H1 (cell line): ENCODE measurements at regions not wholly inside any gene's neighbourhood (a gene's known extent, or its start where the extent isn't known, plus 50 kb on each side); places are given as distances from the start of the nearest gene placed in this dataset.
A peak's percentile ranks its signal among the peaks of the same experiment; 100 is the strongest.
"Not testable (repeated sequence)": the region's sequence is repeated elsewhere in the genome, so short reads cannot be mapped to it uniquely, and the experiment has no call there.

Experiments
- CTCF ChIA-PET: fragments of 300-600 bp; sonication (Branson Sonifier 250); formaldehyde crosslinking; loops from one replicate; lab custom pipeline; 2021; ENCODE audit not compliant: partially characterized antibody; lab: Charles Lee
- POLR2A ChIA-PET: fragments of 300-600 bp; sonication (Branson Sonifier 250); formaldehyde crosslinking; loops from one replicate; lab custom pipeline; 2021; ENCODE audit warnings: inconsistent platforms; ENCODE audit not compliant: partially characterized antibody; lab: Charles Lee
- DNase-seq, 2 experiments: peaks; one replicate each; pipeline versions ENCODE4 v3.0.0 to v3.0.0-alpha.2; 2010 to 2022; ENCODE audit warnings: low spot score in 2 of 2, low read depth in 1 of 2, mixed read lengths in 1 of 2
- FAIRE-seq: peaks from 2 replicates; lab custom pipeline; 2011; peaks lifted over from hg19 to GRCh38; lab: Jason Lieb, UNC
- H2AFZ ChIP-seq: 2 replicates; pipeline ENCODE4 v1.8.1; 2012; ENCODE audit warnings: low read length, inconsistent platforms
- H2AK5ac ChIP-seq: 2 replicates; pipeline ENCODE4 v1.6.1; 2013; ENCODE audit warnings: low read depth, low read length
- H2BK120ac ChIP-seq: replicated peaks from 2 replicates; pipeline ENCODE3; 2013; ENCODE audit warnings: low read depth, low read length, inconsistent platforms
- H2BK12ac ChIP-seq: 2 replicates; pipeline ENCODE4 v1.6.1; 2013; ENCODE audit warnings: low read depth, low read length
- H2BK15ac ChIP-seq: 2 replicates; pipeline ENCODE4 v1.6.1; 2013; ENCODE audit warnings: low read length
- H2BK20ac ChIP-seq: 2 replicates; pipeline ENCODE4 v1.6.1; 2013; ENCODE audit warnings: low read length
- H2BK5ac ChIP-seq: 2 replicates; pipeline ENCODE4 v1.6.1; 2013; ENCODE audit warnings: low read depth, low read length
- H3K14ac ChIP-seq: 2 replicates; pipeline ENCODE4 v1.6.1; 2013; ENCODE audit warnings: inconsistent platforms; ENCODE audit not compliant: insufficient read length
- H3K18ac ChIP-seq: 2 replicates; pipeline ENCODE4 v1.6.1; 2013; ENCODE audit warnings: low read length; ENCODE audit errors: extremely low read depth
- H3K23ac ChIP-seq: 2 replicates; pipeline ENCODE4 v1.6.1; 2013; ENCODE audit warnings: inconsistent platforms; ENCODE audit not compliant: insufficient read length
- H3K23me2 ChIP-seq: 2 replicates; pipeline ENCODE4 v1.6.1; 2013; ENCODE audit warnings: low read depth, low read length
- H3K27ac ChIP-seq: 2 replicates; pipeline ENCODE4 v1.6.1; 2011; ENCODE audit warnings: low read depth, low read length, inconsistent platforms
- H3K27me3 ChIP-seq, 4 experiments: replicated peaks in 1 of 4; 1 replicate in 1 of 4; 2 replicates in 3 of 4; pipeline versions ENCODE4 v1.6.1 to v1.8.1; 2011 to 2013; ENCODE audit warnings: low read length in 3 of 4, mild to moderate bottlenecking in 3 of 4, inconsistent platforms in 2 of 4, mixed read lengths in 2 of 4, moderate library complexity in 1 of 4; ENCODE audit not compliant: control insufficient read depth in 3 of 4, insufficient read depth in 3 of 4; ENCODE audit errors: extremely low read depth in 1 of 4
- H3K36me3 ChIP-seq, 4 experiments: 2 replicates each; pipeline versions ENCODE4 v1.6.1 to v1.8.1; 2011 to 2013; ENCODE audit warnings: mild to moderate bottlenecking in 4 of 4, low read length in 3 of 4, moderate library complexity in 2 of 4, control low read depth in 1 of 4, inconsistent platforms in 1 of 4; ENCODE audit not compliant: insufficient read depth in 4 of 4, control insufficient read depth in 2 of 4
- H3K4ac ChIP-seq: replicated peaks from 2 replicates; pipeline ENCODE3; 2013; ENCODE audit warnings: low read length, low read depth, mixed read lengths, inconsistent platforms; ENCODE audit not compliant: insufficient read length
- H3K4me1 ChIP-seq, 4 experiments: replicated peaks in 1 of 4; 1 replicate in 1 of 4; 2 replicates in 3 of 4; pipeline versions ENCODE4 v1.6.1 to v1.8.1; 2011 to 2013; ENCODE audit warnings: low read length in 3 of 4, inconsistent platforms in 2 of 4, mixed read lengths in 1 of 4; ENCODE audit not compliant: insufficient read depth in 4 of 4, control insufficient read depth in 3 of 4
- H3K4me2 ChIP-seq, 2 experiments: 2 replicates each; pipeline versions ENCODE4 v1.6.1 to v1.8.1; 2011 to 2013; ENCODE audit warnings: low read depth in 2 of 2, low read length in 2 of 2, control low read depth in 1 of 2, inconsistent platforms in 1 of 2, mild to moderate bottlenecking in 1 of 2; ENCODE audit not compliant: insufficient read depth in 1 of 2
- H3K4me3 ChIP-seq, 4 experiments: fragments of 200-600, 300-600 bp in 1 of 4; sonication (generic), shearing (Covaris generic), sonication (Bioruptor Twin) in 1 of 4; 2 replicates each; pipeline versions ENCODE4 v1.5.1 to v1.8.1; 2011 to 2016; ENCODE audit warnings: low read length in 4 of 4, low read depth in 3 of 4, control low read depth in 2 of 4, inconsistent platforms in 2 of 4, mild to moderate bottlenecking in 2 of 4, mixed read lengths in 1 of 4, moderate library complexity in 1 of 4; ENCODE audit not compliant: insufficient read depth in 2 of 4; ENCODE audit errors: extremely low read depth in 1 of 4
- H3K56ac ChIP-seq: replicated peaks from 2 replicates; pipeline ENCODE3; 2013; ENCODE audit warnings: low read depth, mild to moderate bottlenecking, mixed read lengths, low read length, inconsistent platforms; ENCODE audit not compliant: insufficient read length
- H3K79me1 ChIP-seq: 2 replicates; pipeline ENCODE4 v1.6.1; 2013; ENCODE audit warnings: low read depth, low read length, control low read depth
- H3K79me2 ChIP-seq, 2 experiments: 2 replicates each; pipeline versions ENCODE4 v1.6.1 to v1.8.1; 2012 to 2013; ENCODE audit warnings: low read length in 2 of 2, mild to moderate bottlenecking in 2 of 2, inconsistent platforms in 1 of 2; ENCODE audit not compliant: insufficient read depth in 2 of 2, control insufficient read depth in 1 of 2
- H3K9ac ChIP-seq, 4 experiments: replicated peaks in 1 of 4; 1 replicate in 1 of 4; 2 replicates in 3 of 4; pipeline versions ENCODE4 v1.6.1 to v1.8.1; 2011 to 2013; ENCODE audit warnings: low read depth in 3 of 4, low read length in 3 of 4, control low read depth in 2 of 4, mild to moderate bottlenecking in 2 of 4, moderate library complexity in 2 of 4, inconsistent platforms in 1 of 4; ENCODE audit errors: extremely low read depth in 1 of 4
- H3K9me3 ChIP-seq, 2 experiments: 2 replicates each; pipeline versions ENCODE4 v1.6.1 to v1.8.1; 2012 to 2013; ENCODE audit warnings: mild to moderate bottlenecking in 2 of 2, moderate library complexity in 2 of 2, control low read depth in 1 of 2, inconsistent platforms in 1 of 2, low read depth in 1 of 2, low read length in 1 of 2, mixed read lengths in 1 of 2; ENCODE audit not compliant: insufficient read depth in 2 of 2
- H4K20me1 ChIP-seq, 2 experiments: replicated peaks in 1 of 2; 2 replicates each; pipeline versions ENCODE3 to v1.8.1; 2011 to 2013; ENCODE audit warnings: inconsistent platforms in 2 of 2, low read length in 2 of 2, mild to moderate bottlenecking in 1 of 2; ENCODE audit not compliant: insufficient read depth in 2 of 2, control insufficient read depth in 1 of 2
- H4K5ac ChIP-seq: 2 replicates; pipeline ENCODE4 v1.6.1; 2013; ENCODE audit warnings: low read length, low read depth, mixed read lengths, inconsistent platforms; ENCODE audit not compliant: insufficient read length
- H4K8ac ChIP-seq: 2 replicates; pipeline ENCODE4 v1.8.0; 2013; ENCODE audit warnings: mild to moderate bottlenecking, moderate library complexity, low read length, inconsistent platforms; ENCODE audit not compliant: insufficient read depth; ENCODE audit errors: extremely low read depth
- H4K91ac ChIP-seq: replicated peaks from 2 replicates; pipeline ENCODE3; 2013; ENCODE audit warnings: low read length, mixed read lengths, inconsistent platforms; ENCODE audit not compliant: insufficient read length
- WGBS, 2 experiments: shearing (Covaris generic) in 1 of 2; methylation state at CpG; one replicate each; pipeline versions ENCODE4 v1.1.6 to v1.1.7; 2013 to 2015; ENCODE audit warnings: low lambda C conversion rate in 2 of 2, mixed read lengths in 2 of 2, inconsistent platforms in 1 of 2, low coverage in 1 of 2, missing lambda C conversion rate in 1 of 2; ENCODE audit not compliant: insufficient replicate concordance in 2 of 2, insufficient coverage in 1 of 2, insufficient read length in 1 of 2; ENCODE audit errors: extremely low coverage in 1 of 2, missing lambda C conversion rate in 1 of 2; 5-methylcytosine and 5-hydroxymethylcytosine counted together

- peak in 1 of 2 experiments; percentile 38 for DNase-seq
- H2BK5ac ChIP-seq, H2BK15ac ChIP-seq, H3K23ac ChIP-seq, H3K56ac ChIP-seq, H3K4me1 ChIP-seq, H3K4me3 ChIP-seq, H3K4ac ChIP-seq, H2BK120ac ChIP-seq, H4K5ac ChIP-seq, H3K27ac ChIP-seq, FAIRE-seq, H3K9me3 ChIP-seq, H2BK12ac ChIP-seq, CTCF ChIA-PET, H4K8ac ChIP-seq, H3K36me3 ChIP-seq, H4K91ac ChIP-seq, H3K14ac ChIP-seq, H3K79me2 ChIP-seq, H3K23me2 ChIP-seq, H3K79me1 ChIP-seq, H3K27me3 ChIP-seq, H2AFZ ChIP-seq, H2BK20ac ChIP-seq, H3K4me2 ChIP-seq, POLR2A ChIA-PET, H3K9ac ChIP-seq, H3K18ac ChIP-seq, H2AK5ac ChIP-seq, H4K20me1 ChIP-seq: not testable (repeated sequence)
- WGBS, 2 experiments = 87% methylated on average over 23 of the region's 30 CpGs; no CpG with 5 or more reads in 1 of the 2 experiments
These were observed 203.2 kb downstream of the NPIPB11 start for GRCh38 chr16:29203046-29203932.

- 58% methylated on average over 10 of the region's 10 CpGs; no CpG with 5 or more reads in 1 of the 2 experiments for WGBS, 2 experiments
- not testable (repeated sequence) for H3K18ac ChIP-seq, FAIRE-seq
These were observed 203.9 kb downstream of the NPIPB11 start for GRCh38 chr16:29202642-29203041.

More at GRCh38 chr16:29202642-29203041, 203.9 kb downstream of the NPIPB11 start:
- H3K23ac ChIP-seq, H3K4me1 ChIP-seq, H4K8ac ChIP-seq, H2BK12ac ChIP-seq, H3K36me3 ChIP-seq, H3K56ac ChIP-seq, POLR2A ChIA-PET, CTCF ChIA-PET, H3K23me2 ChIP-seq, H2BK15ac ChIP-seq, H4K5ac ChIP-seq, H3K4ac ChIP-seq, H2BK120ac ChIP-seq, H3K79me1 ChIP-seq, H3K4me2 ChIP-seq, H3K27ac ChIP-seq, H4K20me1 ChIP-seq, H3K4me3 ChIP-seq, H3K79me2 ChIP-seq, H2AK5ac ChIP-seq, H4K91ac ChIP-seq, H3K27me3 ChIP-seq, H3K14ac ChIP-seq, H3K9me3 ChIP-seq, H2AFZ ChIP-seq, H3K9ac ChIP-seq, H2BK20ac ChIP-seq, H2BK5ac ChIP-seq: not testable (repeated sequence)
- peak in 1 of 2 experiments; percentile 43 for DNase-seq
